ENCODE measurements at regions not wholly inside any gene's neighbourhood (a gene's known extent, or its start where the extent isn't known, plus 50 kb on each side); places are given as distances from the start of the nearest gene placed in this dataset.

GRCh38 chr9:73233359-73234007 is 81.8 kb downstream of the ANXA1 start:
- BruUV-seq (replicated peaks), result no TSS peak
- Histone ChIP-seq H4K20me1 (replicated peaks; ENCODE audit: control insufficient read depth, extremely low read depth, insufficient read depth, low read length) (no peaks in the 10 kb centered on the region), H3K27ac (ENCODE audit: insufficient read depth, low read depth, low read length) (no peak overlapping the region), H3K4me3 (replicated peaks in 1 of 3; ENCODE audit: insufficient read depth in 1 of 3, low read depth in 1 of 3, low read length in 3 of 3) (no peak overlapping the region), H3K9me1 (replicated peaks; ENCODE audit: control insufficient read depth, extremely low read depth, insufficient read depth, low read length) (no peaks in the 10 kb centered on the region), H3K79me2 (ENCODE audit: control insufficient read depth, insufficient read depth, low read length) (no peaks in the 10 kb centered on the region), H2AFZ (ENCODE audit: low read depth, low read length) (no peak overlapping the region), H3K27me3 (ENCODE audit: control insufficient read depth in 2 of 2, insufficient read depth in 2 of 2, low read length in 2 of 2) (peaks cover 0 to 4% of the 10 kb centered on the region in 2 experiments), H3K9ac (replicated peaks; ENCODE audit: extremely low read depth, insufficient read depth, low read length) (no peak overlapping the region), H3K4me2 (ENCODE audit: insufficient read depth, low read length) (no peak overlapping the region), H3K9me3 (replicated peaks; ENCODE audit: control insufficient read depth, insufficient read depth, low read length) (no peaks in the 10 kb centered on the region), H3K4me1 (ENCODE audit: control insufficient read depth, extremely low read depth, insufficient read depth, low read length) (no peaks in the 10 kb centered on the region), H3K36me3 (ENCODE audit: control insufficient read depth in 2 of 2, extremely low read depth in 1 of 2, insufficient read depth in 2 of 2, low read length in 2 of 2) (no peaks in the 10 kb centered on the region)
- DNase-seq (ENCODE audit: low read depth, low spot score) (no peak), FAIRE-seq (no peak)
- TF ChIP-seq CTCF (IDR thresholded peaks at IDR 0.05; ENCODE audit: extremely low read depth in 1 of 2, insufficient read depth in 1 of 2, low read depth in 1 of 2, low read length in 2 of 2) (no peak), JUN (IDR thresholded peaks at IDR 0.05; ENCODE audit: borderline replicate concordance, insufficient read depth, insufficient read length, low read depth) (no peak), POLR2AphosphoS5 (IDR thresholded peaks at IDR 0.05; ENCODE audit: insufficient read depth, low read depth, low read length) (no peak), FOS (IDR thresholded peaks at IDR 0.05; ENCODE audit: borderline replicate concordance, insufficient read depth, low read length) (no peak)
- dilution Hi-C loops (cut with MboI; ENCODE audit: extremely low pct_ligation_motif_present, low sequenced_read_pairs), result no loop called here
- POLR2A ChIA-PET, result no interaction called here
- CTCF ChIA-PET, result no interaction called here
- intact Hi-C loops (cut with micrococcal nuclease), result no loop called here

- no peak overlapping the region for H3K4me2 ChIP-seq (ENCODE audit: insufficient read depth, low read length)
Measured at GRCh38 chr9:73234008-73234360, 82.3 kb downstream of the ANXA1 start.

More at GRCh38 chr9:73234008-73234360, 82.3 kb downstream of the ANXA1 start:
- no peak overlapping the region for H2AFZ ChIP-seq (ENCODE audit: low read depth, low read length)
- H3K79me2 ChIP-seq (ENCODE audit: control insufficient read depth, insufficient read depth, low read length), result no peaks in the 10 kb centered on the region
- no peaks in the 10 kb centered on the region for H3K9me3 ChIP-seq (replicated peaks; ENCODE audit: control insufficient read depth, insufficient read depth, low read length)
- TF ChIP-seq EZH2 (IDR thresholded peaks at IDR 0.05; ENCODE audit: borderline replicate concordance, low read depth, low read length, severe bottlenecking) (no peak), POLR2AphosphoS5 (IDR thresholded peaks at IDR 0.05; ENCODE audit: insufficient read depth, low read depth, low read length) (no peak), GATA2 (IDR thresholded peaks at IDR 0.05; ENCODE audit: insufficient read depth, insufficient read length, low read depth, low read length) (no peak), FOS (IDR thresholded peaks at IDR 0.05; ENCODE audit: borderline replicate concordance, insufficient read depth, low read length) (no peak), JUN (IDR thresholded peaks at IDR 0.05; ENCODE audit: borderline replicate concordance, insufficient read depth, insufficient read length, low read depth) (no peak), CTCF (IDR thresholded peaks at IDR 0.05; ENCODE audit: extremely low read depth in 1 of 2, insufficient read depth in 1 of 2, low read depth in 1 of 2, low read length in 2 of 2) (no peak), MYC (IDR thresholded peaks at IDR 0.05; ENCODE audit: low read depth, low read length) (no peak), MAX (IDR thresholded peaks at IDR 0.05; ENCODE audit: insufficient read depth, insufficient read length) (no peak), POLR2A (IDR thresholded peaks at IDR 0.05; ENCODE audit: low read depth, low read length) (no peak)
- no peaks in the 10 kb centered on the region for H3K9me1 ChIP-seq (replicated peaks; ENCODE audit: control insufficient read depth, extremely low read depth, insufficient read depth, low read length)
- no peaks in the 10 kb centered on the region for H3K4me1 ChIP-seq (ENCODE audit: control insufficient read depth, extremely low read depth, insufficient read depth, low read length)
- intact Hi-C loops (cut with micrococcal nuclease) (no loop called here), dilution Hi-C loops (cut with MboI; ENCODE audit: extremely low pct_ligation_motif_present, low sequenced_read_pairs) (no loop called here)
- no peak overlapping the region for H3K4me3 ChIP-seq (replicated peaks in 1 of 3; ENCODE audit: insufficient read depth in 1 of 3, low read depth in 1 of 3, low read length in 3 of 3)
- POLR2A ChIA-PET, result no interaction called here
- H4K20me1 ChIP-seq (replicated peaks; ENCODE audit: control insufficient read depth, extremely low read depth, insufficient read depth, low read length), result no peaks in the 10 kb centered on the region
- no peak overlapping the region for H3K27ac ChIP-seq (ENCODE audit: insufficient read depth, low read depth, low read length)
- FAIRE-seq (no peak), DNase-seq (ENCODE audit: low read depth, low spot score) (no peak)
- no peak overlapping the region for H3K9ac ChIP-seq (replicated peaks; ENCODE audit: extremely low read depth, insufficient read depth, low read length)
- no TSS peak for BruUV-seq (replicated peaks)
- peaks cover 0 to 4% of the 10 kb centered on the region in 2 experiments for H3K27me3 ChIP-seq (ENCODE audit: control insufficient read depth in 2 of 2, insufficient read depth in 2 of 2, low read length in 2 of 2)
- CTCF ChIA-PET, result no interaction called here
- H3K36me3 ChIP-seq (ENCODE audit: control insufficient read depth in 2 of 2, extremely low read depth in 1 of 2, insufficient read depth in 2 of 2, low read length in 2 of 2), result no peaks in the 10 kb centered on the region

Data from endothelial cell of umbilical vein (primary cell).